ENCODE measurements at regions not wholly inside any gene's neighbourhood (a gene's known extent, or its start where the extent isn't known, plus 50 kb on each side); places are given as distances from the start of the nearest gene placed in this dataset.

DNA sequence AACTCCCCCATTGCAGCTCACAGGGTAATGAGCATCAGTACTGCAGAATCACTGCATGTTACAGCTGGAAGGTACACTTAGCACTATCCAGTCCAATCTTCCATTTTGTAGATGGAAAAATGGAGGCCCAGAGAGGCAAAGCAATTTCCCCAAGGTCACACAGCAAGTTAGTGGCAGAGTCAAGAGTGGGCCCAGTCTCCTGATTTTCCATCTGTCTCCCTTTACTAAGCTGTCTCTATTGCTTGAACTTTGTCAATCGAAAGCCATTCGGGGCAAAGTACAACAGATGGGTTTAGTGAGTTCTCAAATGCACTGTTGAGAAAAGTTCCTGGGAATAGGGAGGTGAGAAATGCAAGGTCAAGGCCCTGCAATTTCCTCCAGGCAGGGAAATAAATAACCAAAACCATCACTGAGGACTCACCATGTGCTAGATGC is 50.4 kb upstream of the IFFO2 start:
- Histone ChIP-seq H3K27me3 (ENCODE audit: insufficient read depth, low read length, poor library complexity, severe bottlenecking) (no peaks in the 10 kb centered on the region), H3K36me3 (ENCODE audit: insufficient read depth, low read length) (no peaks in the 10 kb centered on the region), H3K4me1 (ENCODE audit: insufficient read depth, low read length, poor library complexity, severe bottlenecking) (peaks cover 25% of the 10 kb centered on the region), H3K79me2 (ENCODE audit: insufficient read depth, low read length) (no peaks in the 10 kb centered on the region), H3K4me2 (ENCODE audit: low read depth, low read length, poor library complexity, severe bottlenecking) (no peak overlapping the region), H3K9me3 (ENCODE audit: insufficient read depth, low read depth, low read length) (peaks cover 9% of the 10 kb centered on the region; the same call in 1 of the 2 replicates), H3K4me3 (ENCODE audit: low read length, poor library complexity, severe bottlenecking) (no peak overlapping the region), H2AFZ (ENCODE audit: low read length) (no peak overlapping the region), H3K9ac (ENCODE audit: low read depth, low read length, poor library complexity, severe bottlenecking) (no peak overlapping the region), H4K20me1 (ENCODE audit: insufficient read depth, low read length, poor library complexity, severe bottlenecking) (no peaks in the 10 kb centered on the region), H3K9me2 (replicated peaks; ENCODE audit: low read depth, low read length) (no peaks in the 10 kb centered on the region), H3F3A (ENCODE audit: low read depth) (no peaks in the 10 kb centered on the region)
- no peak for TF ChIP-seq EZH2phosphoT487 (IDR thresholded peaks at IDR 0.05; ENCODE audit: borderline replicate concordance)
- TF ChIP-seq CTCF (conservative IDR thresholded peaks at IDR 0.05; ENCODE audit: low read length) = no peak

Measured in Loucy (cell line).